ENCODE measurements at regions not wholly inside any gene's neighbourhood (a gene's known extent, or its start where the extent isn't known, plus 50 kb on each side); places are given as distances from the start of the nearest gene placed in this dataset.

GRCh38 chr12:33669349-33669748 lies 229.7 kb upstream of the SYT10 start:
- H3K36me3 Mint-ChIP-seq: no peaks in the 10 kb centered on the region
- no peak for DNase-seq (ENCODE audit: low spot score in 2 of 2, unreplicated experiment in 2 of 2)
- no peak overlapping the region for H3K27ac Mint-ChIP-seq
- H3K4me1 Mint-ChIP-seq: no peaks in the 10 kb centered on the region
- no peaks in the 10 kb centered on the region for H3K9me3 Mint-ChIP-seq
- H3K27me3 Mint-ChIP-seq (ENCODE audit: low read depth): no peaks in the 10 kb centered on the region
- no peak for TF ChIP-seq CTCF (IDR thresholded peaks at IDR 0.05; ENCODE audit: unreplicated experiment)
- no peak overlapping the region for H3K4me3 Mint-ChIP-seq

GRCh38 chr12:33670284-33670683 lies 230.7 kb upstream of the SYT10 start:
- Mint-ChIP-seq H3K9me3 (no peaks in the 10 kb centered on the region), H3K36me3 (no peaks in the 10 kb centered on the region), H3K27ac (no peak overlapping the region), H3K4me1 (no peaks in the 10 kb centered on the region), H3K4me3 (no peak overlapping the region), H3K27me3 (ENCODE audit: low read depth) (no peaks in the 10 kb centered on the region)
- TF ChIP-seq CTCF (IDR thresholded peaks at IDR 0.05; ENCODE audit: unreplicated experiment): no peak
- DNase-seq (ENCODE audit: low spot score in 2 of 2, unreplicated experiment in 2 of 2): no peak

- no peaks in the 10 kb centered on the region for H3K27me3 Mint-ChIP-seq (ENCODE audit: low read depth)
- DNase-seq (ENCODE audit: low spot score in 2 of 2, unreplicated experiment in 2 of 2): no peak
- TF ChIP-seq CTCF (IDR thresholded peaks at IDR 0.05; ENCODE audit: unreplicated experiment): no peak
- H3K4me1 Mint-ChIP-seq: no peaks in the 10 kb centered on the region
- H3K4me3 Mint-ChIP-seq: no peak overlapping the region
- H3K9me3 Mint-ChIP-seq: no peaks in the 10 kb centered on the region
- no peak overlapping the region for H3K27ac Mint-ChIP-seq
- no peaks in the 10 kb centered on the region for H3K36me3 Mint-ChIP-seq
Observed at GRCh38 chr12:33671676-33672075, 232.1 kb upstream of the SYT10 start.

- Mint-ChIP-seq H3K4me1 (peaks cover 2% of the 10 kb centered on the region), H3K4me3 (no peak overlapping the region), H3K36me3 (no peaks in the 10 kb centered on the region), H3K27ac (no peak overlapping the region), H3K9me3 (no peaks in the 10 kb centered on the region), H3K27me3 (ENCODE audit: low read depth) (no peaks in the 10 kb centered on the region)
- TF ChIP-seq CTCF (IDR thresholded peaks at IDR 0.05; ENCODE audit: unreplicated experiment): no peak
- DNase-seq (ENCODE audit: low spot score in 2 of 2, unreplicated experiment in 2 of 2): no peak
Observed at GRCh38 chr12:33672836-33673577, 233.4 kb upstream of the SYT10 start.

- DNase-seq (ENCODE audit: low spot score in 2 of 2, unreplicated experiment in 2 of 2): no peak
- no peaks in the 10 kb centered on the region for H3K36me3 Mint-ChIP-seq
- H3K27me3 Mint-ChIP-seq (ENCODE audit: low read depth): no peaks in the 10 kb centered on the region
- H3K27ac Mint-ChIP-seq: no peak overlapping the region
- peaks cover 2% of the 10 kb centered on the region for H3K4me1 Mint-ChIP-seq
- H3K4me3 Mint-ChIP-seq: no peak overlapping the region
- no peaks in the 10 kb centered on the region for H3K9me3 Mint-ChIP-seq
- no peak for TF ChIP-seq CTCF (IDR thresholded peaks at IDR 0.05; ENCODE audit: unreplicated experiment)
Observed at GRCh38 chr12:33676866-33677265, 237.2 kb upstream of the SYT10 start.
